GM03348 (cell line): ENCODE measurements at regions not wholly inside any gene's neighbourhood (a gene's known extent, or its start where the extent isn't known, plus 50 kb on each side); places are given as distances from the start of the nearest gene placed in this dataset.
"Not testable (repeated sequence)": the region's sequence is repeated elsewhere in the genome, so short reads cannot be mapped to it uniquely, and the experiment has no call there.

Source experiments
- DNase-seq: peaks from one replicate; pipeline ENCODE4 v3.0.0; 2012; ENCODE audit warnings: low spot score

GRCh38 chr4:137468836-137469235 lies 63.5 kb downstream of the PCDH18 start:
- DNase-seq = no peak

- DNase-seq = no peak
Observed at GRCh38 chr4:137467537-137467936, 64.8 kb downstream of the PCDH18 start.

- DNase-seq = no peak
Observed at GRCh38 chr4:137463377-137464003, 68.8 kb downstream of the PCDH18 start.

GRCh38 chr4:137455647-137456321 lies 76.5 kb downstream of the PCDH18 start:
- no peak for DNase-seq

- DNase-seq = no peak
Observed at GRCh38 chr4:137454767-137455166, 77.5 kb downstream of the PCDH18 start.

GRCh38 chr4:137452799-137453198 lies 79.5 kb downstream of the PCDH18 start:
- no peak for DNase-seq

GRCh38 chr4:137451172-137451825 lies 81.0 kb downstream of the PCDH18 start:
- DNase-seq = no peak

GRCh38 chr4:137448402-137448801 lies 83.9 kb downstream of the PCDH18 start:
- no peak for DNase-seq

GRCh38 chr4:137446071-137446470 lies 86.2 kb downstream of the PCDH18 start:
- no peak for DNase-seq

- no peak for DNase-seq
Observed at GRCh38 chr4:137443031-137443800, 89.1 kb downstream of the PCDH18 start.

- DNase-seq = peak; percentile 35
Observed at GRCh38 chr4:137432446-137433311, 99.6 kb downstream of the PCDH18 start.

- DNase-seq = no peak
Observed at GRCh38 chr4:137430171-137430570, 102.1 kb downstream of the PCDH18 start.

- no peak for DNase-seq
Observed at GRCh38 chr4:137427411-137427810, 104.9 kb downstream of the PCDH18 start.

- no peak for DNase-seq
Observed at GRCh38 chr4:137425281-137425680, 107.0 kb downstream of the PCDH18 start.

- DNase-seq = no peak
Observed at GRCh38 chr4:137422666-137423065, 109.6 kb downstream of the PCDH18 start.

- DNase-seq = no peak
Observed at GRCh38 chr4:137421796-137422195, 110.5 kb downstream of the PCDH18 start.

GRCh38 chr4:137420901-137421396 lies 111.3 kb downstream of the PCDH18 start:
- no peak for DNase-seq

- DNase-seq = no peak
Observed at GRCh38 chr4:137417676-137418075, 114.6 kb downstream of the PCDH18 start.

- no peak for DNase-seq
Observed at GRCh38 chr4:137414802-137415201, 117.5 kb downstream of the PCDH18 start.

GRCh38 chr4:137408527-137409177 lies 123.6 kb downstream of the PCDH18 start:
- no peak for DNase-seq

GRCh38 chr4:137405833-137406232 lies 126.5 kb downstream of the PCDH18 start:
- DNase-seq = not testable (repeated sequence)
